ENCODE measurements at regions not wholly inside any gene's neighbourhood (a gene's known extent, or its start where the extent isn't known, plus 50 kb on each side); places are given as distances from the start of the nearest gene placed in this dataset.

GRCh38 chr20:22429175-22430153 is 154.9 kb downstream of the FOXA2 start (continued):
- TF ChIP-seq, protein P1, sequence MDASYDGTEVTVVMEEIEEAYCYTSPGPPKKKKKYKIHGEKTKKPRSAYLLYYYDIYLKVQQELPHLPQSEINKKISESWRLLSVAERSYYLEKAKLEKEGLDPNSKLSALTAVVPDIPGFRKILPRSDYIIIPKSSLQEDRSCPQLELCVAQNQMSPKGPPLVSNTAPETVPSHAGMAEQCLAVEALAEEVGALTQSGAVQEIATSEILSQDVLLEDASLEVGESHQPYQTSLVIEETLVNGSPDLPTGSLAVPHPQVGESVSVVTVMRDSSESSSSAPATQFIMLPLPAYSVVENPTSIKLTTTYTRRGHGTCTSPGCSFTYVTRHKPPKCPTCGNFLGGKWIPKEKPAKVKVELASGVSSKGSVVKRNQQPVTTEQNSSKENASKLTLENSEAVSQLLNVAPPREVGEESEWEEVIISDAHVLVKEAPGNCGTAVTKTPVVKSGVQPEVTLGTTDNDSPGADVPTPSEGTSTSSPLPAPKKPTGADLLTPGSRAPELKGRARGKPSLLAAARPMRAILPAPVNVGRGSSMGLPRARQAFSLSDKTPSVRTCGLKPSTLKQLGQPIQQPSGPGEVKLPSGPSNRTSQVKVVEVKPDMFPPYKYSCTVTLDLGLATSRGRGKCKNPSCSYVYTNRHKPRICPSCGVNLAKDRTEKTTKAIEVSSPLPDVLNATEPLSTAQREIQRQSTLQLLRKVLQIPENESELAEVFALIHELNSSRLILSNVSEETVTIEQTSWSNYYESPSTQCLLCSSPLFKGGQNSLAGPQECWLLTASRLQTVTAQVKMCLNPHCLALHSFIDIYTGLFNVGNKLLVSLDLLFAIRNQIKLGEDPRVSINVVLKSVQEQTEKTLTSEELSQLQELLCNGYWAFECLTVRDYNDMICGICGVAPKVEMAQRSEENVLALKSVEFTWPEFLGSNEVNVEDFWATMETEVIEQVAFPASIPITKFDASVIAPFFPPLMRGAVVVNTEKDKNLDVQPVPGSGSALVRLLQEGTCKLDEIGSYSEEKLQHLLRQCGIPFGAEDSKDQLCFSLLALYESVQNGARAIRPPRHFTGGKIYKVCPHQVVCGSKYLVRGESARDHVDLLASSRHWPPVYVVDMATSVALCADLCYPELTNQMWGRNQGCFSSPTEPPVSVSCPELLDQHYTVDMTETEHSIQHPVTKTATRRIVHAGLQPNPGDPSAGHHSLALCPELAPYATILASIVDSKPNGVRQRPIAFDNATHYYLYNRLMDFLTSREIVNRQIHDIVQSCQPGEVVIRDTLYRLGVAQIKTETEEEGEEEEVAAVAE (CRISPR knock-in tag; IDR thresholded peaks at IDR 0.05; ENCODE audit: borderline replicate concordance): no peak; the same call in 1 of the 2 replicates
- TF ChIP-seq SP5 (CRISPR knock-in tag; IDR thresholded peaks at IDR 0.05; ENCODE audit: borderline replicate concordance, low read depth) (peak; percentile 74; the same call in 1 of the 2 replicates), ZNF614 (CRISPR knock-in tag; IDR thresholded peaks at IDR 0.05; ENCODE audit: borderline replicate concordance) (peak; percentile 97), PPARG (CRISPR knock-in tag; conservative IDR thresholded peaks at IDR 0.05) (peak; percentile 78), ZSCAN30 (CRISPR knock-in tag; IDR thresholded peaks at IDR 0.05) (no peak), ZNF160 (CRISPR knock-in tag; IDR thresholded peaks at IDR 0.05) (peak; percentile 75; the same call in 1 of the 2 replicates), CBX1 (IDR thresholded peaks at IDR 0.05; ENCODE audit: low read depth) (peak; percentile 83), ZNF138 (CRISPR knock-in tag; IDR thresholded peaks at IDR 0.05; ENCODE audit: low read depth) (no peak), TGIF2 (CRISPR knock-in tag; IDR thresholded peaks at IDR 0.05) (peak; percentile 62; the same call in 1 of the 2 replicates), ZNF124 (CRISPR knock-in tag; IDR thresholded peaks at IDR 0.05) (peak; percentile 29; the same call in 1 of the 2 replicates)
- TF ChIP-seq, protein P2, sequence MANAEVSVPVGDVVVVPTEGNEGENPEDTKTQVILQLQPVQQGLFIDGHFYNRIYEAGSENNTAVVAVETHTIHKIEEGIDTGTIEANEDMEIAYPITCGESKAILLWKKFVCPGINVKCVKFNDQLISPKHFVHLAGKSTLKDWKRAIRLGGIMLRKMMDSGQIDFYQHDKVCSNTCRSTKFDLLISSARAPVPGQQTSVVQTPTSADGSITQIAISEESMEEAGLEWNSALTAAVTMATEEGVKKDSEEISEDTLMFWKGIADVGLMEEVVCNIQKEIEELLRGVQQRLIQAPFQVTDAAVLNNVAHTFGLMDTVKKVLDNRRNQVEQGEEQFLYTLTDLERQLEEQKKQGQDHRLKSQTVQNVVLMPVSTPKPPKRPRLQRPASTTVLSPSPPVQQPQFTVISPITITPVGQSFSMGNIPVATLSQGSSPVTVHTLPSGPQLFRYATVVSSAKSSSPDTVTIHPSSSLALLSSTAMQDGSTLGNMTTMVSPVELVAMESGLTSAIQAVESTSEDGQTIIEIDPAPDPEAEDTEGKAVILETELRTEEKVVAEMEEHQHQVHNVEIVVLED (CRISPR knock-in tag; IDR thresholded peaks at IDR 0.05; ENCODE audit: borderline replicate concordance): no peak
- TF ChIP-seq, protein P3, sequence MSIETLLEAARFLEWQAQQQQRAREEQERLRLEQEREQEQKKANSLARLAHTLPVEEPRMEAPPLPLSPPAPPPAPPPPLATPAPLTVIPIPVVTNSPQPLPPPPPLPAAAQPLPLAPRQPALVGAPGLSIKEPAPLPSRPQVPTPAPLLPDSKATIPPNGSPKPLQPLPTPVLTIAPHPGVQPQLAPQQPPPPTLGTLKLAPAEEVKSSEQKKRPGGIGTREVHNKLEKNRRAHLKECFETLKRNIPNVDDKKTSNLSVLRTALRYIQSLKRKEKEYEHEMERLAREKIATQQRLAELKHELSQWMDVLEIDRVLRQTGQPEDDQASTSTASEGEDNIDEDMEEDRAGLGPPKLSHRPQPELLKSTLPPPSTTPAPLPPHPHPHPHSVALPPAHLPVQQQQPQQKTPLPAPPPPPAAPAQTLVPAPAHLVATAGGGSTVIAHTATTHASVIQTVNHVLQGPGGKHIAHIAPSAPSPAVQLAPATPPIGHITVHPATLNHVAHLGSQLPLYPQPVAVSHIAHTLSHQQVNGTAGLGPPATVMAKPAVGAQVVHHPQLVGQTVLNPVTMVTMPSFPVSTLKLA (IDR thresholded peaks at IDR 0.05): no peak; the same call in 1 of the 2 replicates
- TF ChIP-seq, protein P4, sequence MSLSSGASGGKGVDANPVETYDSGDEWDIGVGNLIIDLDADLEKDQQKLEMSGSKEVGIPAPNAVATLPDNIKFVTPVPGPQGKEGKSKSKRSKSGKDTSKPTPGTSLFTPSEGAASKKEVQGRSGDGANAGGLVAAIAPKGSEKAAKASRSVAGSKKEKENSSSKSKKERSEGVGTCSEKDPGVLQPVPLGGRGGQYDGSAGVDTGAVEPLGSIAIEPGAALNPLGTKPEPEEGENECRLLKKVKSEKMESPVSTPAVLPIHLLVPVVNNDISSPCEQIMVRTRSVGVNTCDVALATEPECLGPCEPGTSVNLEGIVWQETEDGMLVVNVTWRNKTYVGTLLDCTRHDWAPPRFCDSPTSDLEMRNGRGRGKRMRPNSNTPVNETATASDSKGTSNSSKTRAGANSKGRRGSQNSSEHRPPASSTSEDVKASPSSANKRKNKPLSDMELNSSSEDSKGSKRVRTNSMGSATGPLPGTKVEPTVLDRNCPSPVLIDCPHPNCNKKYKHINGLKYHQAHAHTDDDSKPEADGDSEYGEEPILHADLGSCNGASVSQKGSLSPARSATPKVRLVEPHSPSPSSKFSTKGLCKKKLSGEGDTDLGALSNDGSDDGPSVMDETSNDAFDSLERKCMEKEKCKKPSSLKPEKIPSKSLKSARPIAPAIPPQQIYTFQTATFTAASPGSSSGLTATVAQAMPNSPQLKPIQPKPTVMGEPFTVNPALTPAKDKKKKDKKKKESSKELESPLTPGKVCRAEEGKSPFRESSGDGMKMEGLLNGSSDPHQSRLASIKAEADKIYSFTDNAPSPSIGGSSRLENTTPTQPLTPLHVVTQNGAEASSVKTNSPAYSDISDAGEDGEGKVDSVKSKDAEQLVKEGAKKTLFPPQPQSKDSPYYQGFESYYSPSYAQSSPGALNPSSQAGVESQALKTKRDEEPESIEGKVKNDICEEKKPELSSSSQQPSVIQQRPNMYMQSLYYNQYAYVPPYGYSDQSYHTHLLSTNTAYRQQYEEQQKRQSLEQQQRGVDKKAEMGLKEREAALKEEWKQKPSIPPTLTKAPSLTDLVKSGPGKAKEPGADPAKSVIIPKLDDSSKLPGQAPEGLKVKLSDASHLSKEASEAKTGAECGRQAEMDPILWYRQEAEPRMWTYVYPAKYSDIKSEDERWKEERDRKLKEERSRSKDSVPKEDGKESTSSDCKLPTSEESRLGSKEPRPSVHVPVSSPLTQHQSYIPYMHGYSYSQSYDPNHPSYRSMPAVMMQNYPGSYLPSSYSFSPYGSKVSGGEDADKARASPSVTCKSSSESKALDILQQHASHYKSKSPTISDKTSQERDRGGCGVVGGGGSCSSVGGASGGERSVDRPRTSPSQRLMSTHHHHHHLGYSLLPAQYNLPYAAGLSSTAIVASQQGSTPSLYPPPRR (CRISPR knock-in tag; IDR thresholded peaks at IDR 0.05; ENCODE audit: borderline replicate concordance): peak; percentile 88; the same call in 1 of the 2 replicates

Measured in HepG2 (cell line).